GM23338 (cell line): ENCODE measurements at regions not wholly inside any gene's neighbourhood (a gene's known extent, or its start where the extent isn't known, plus 50 kb on each side); places are given as distances from the start of the nearest gene placed in this dataset.

ENCODE experiments used
- ATAC-seq: fragments of 200-7000 bp; cut with Tn5 transposase; 3 replicates; pipeline ENCODE4 v1.9.1; 2020
- DNase-seq: peaks from one replicate; pipeline ENCODE4 v3.0.0-alpha.2; 2015; ENCODE audit warnings: low spot score
- H2AFZ ChIP-seq: fragments of 200-600 bp; sonication (generic); 2 replicates; pipeline ENCODE4 v1.8.0; 2016; ENCODE audit warnings: antibody characterized with exemption, mild to moderate bottlenecking, moderate library complexity
- H3F3A ChIP-seq: fragments of 200-600 bp; sonication (generic); replicated peaks from 2 replicates; pipeline ENCODE4 v1.8.0; 2017; ENCODE audit warnings: antibody characterized with exemption, mixed run types, low read depth
- H3K27ac ChIP-seq: fragments of 200-600 bp; sonication (generic); 2 replicates; pipeline ENCODE4 v1.6.1; 2016; ENCODE audit warnings: low read depth
- H3K27me3 ChIP-seq: fragments of 200-600 bp; sonication (generic); 2 replicates; pipeline ENCODE4 v1.8.0; 2016; ENCODE audit warnings: mild to moderate bottlenecking, mixed run types, moderate library complexity; ENCODE audit not compliant: insufficient read depth
- H3K36me3 ChIP-seq: fragments of 200-600 bp; sonication (generic); 2 replicates; pipeline ENCODE4 v1.8.0; 2016; ENCODE audit warnings: mild to moderate bottlenecking; ENCODE audit not compliant: insufficient read depth
- H3K4me1 ChIP-seq: fragments of 200-600 bp; sonication (generic); 2 replicates; pipeline ENCODE4 v1.8.0; 2016; ENCODE audit warnings: mild to moderate bottlenecking, moderate library complexity; ENCODE audit not compliant: insufficient read depth
- H3K4me2 ChIP-seq: fragments of 200-600 bp; sonication (generic); 2 replicates; pipeline ENCODE4 v1.7.1; 2017; ENCODE audit warnings: mixed run types
- H3K4me3 ChIP-seq: fragments of 200-600 bp; sonication (generic); 2 replicates; pipeline ENCODE4 v1.6.1; 2016; ENCODE audit warnings: mixed run types
- H3K79me2 ChIP-seq: fragments of 200-600 bp; sonication (generic); replicated peaks from 2 replicates; pipeline ENCODE4 v1.8.0; 2017; ENCODE audit warnings: mild to moderate bottlenecking; ENCODE audit not compliant: insufficient read depth
- H3K9me2 ChIP-seq: fragments of 200-600 bp; sonication (generic); 2 replicates; pipeline ENCODE4 v1.8.0; 2017; ENCODE audit not compliant: insufficient read depth
- H4K20me1 ChIP-seq: fragments of 200-600 bp; sonication (generic); replicated peaks from 2 replicates; pipeline ENCODE4 v1.8.0; 2017; ENCODE audit warnings: mild to moderate bottlenecking; ENCODE audit not compliant: insufficient read depth
- H3K27ac Mint-ChIP-seq: 2 replicates; pipeline ENCODE4 v1.8.0; 2020; ENCODE audit warnings: inconsistent platforms, mild to moderate bottlenecking, moderate library complexity, mixed read lengths
- H3K27me3 Mint-ChIP-seq: 3 replicates; pipeline ENCODE4 v1.8.0; 2022; ENCODE audit warnings: low read depth, mild to moderate bottlenecking, moderate library complexity, mixed read lengths, inconsistent platforms; ENCODE audit not compliant: insufficient read depth, poor library complexity
- H3K36me3 Mint-ChIP-seq: 3 replicates; pipeline ENCODE4 v1.8.0; 2021; ENCODE audit warnings: low read depth, mild to moderate bottlenecking, inconsistent platforms, moderate library complexity, mixed read lengths
- H3K4me1 Mint-ChIP-seq: 3 replicates; pipeline ENCODE4 v1.8.0; 2020; ENCODE audit warnings: mild to moderate bottlenecking, inconsistent platforms, mixed read lengths
- H3K4me3 Mint-ChIP-seq: 3 replicates; pipeline ENCODE4 v1.8.0; 2021; ENCODE audit warnings: moderate library complexity, mild to moderate bottlenecking, inconsistent platforms, mixed read lengths
- H3K9me3 Mint-ChIP-seq: 3 replicates; pipeline ENCODE4 v1.8.0; 2020; ENCODE audit warnings: moderate library complexity, mild to moderate bottlenecking, inconsistent platforms, mixed read lengths
- STAT1 ChIP-seq: IDR thresholded peaks from one replicate; pipeline ENCODE4 v1.6.1; 2016; ENCODE audit warnings: antibody characterized with exemption; ENCODE audit not compliant: unreplicated experiment
- ZNF331 ChIP-seq: fragments of 250-450 bp; sonication (Bioruptor Pico); IDR thresholded peaks from 2 replicates; pipeline ENCODE4 v1.5.0; 2020; ENCODE audit warnings: low read depth, mild to moderate bottlenecking, moderate library complexity
- TF ChIP-seq, protein P1 (sequence below), 2 experiments: fragments of 200-600 bp in 1 of 2; sonication (generic) in 1 of 2; conservative IDR thresholded peaks; 2 replicates each; pipeline versions ENCODE4 v1.5.1 to v1.6.1; 2016 to 2017; ENCODE audit warnings: antibody characterized with exemption in 2 of 2, low read depth in 2 of 2, mild to moderate bottlenecking in 2 of 2, moderate library complexity in 1 of 2
- TF ChIP-seq, protein P2 (sequence below): IDR thresholded peaks from 2 replicates; pipeline ENCODE4 v1.6.1; 2016; ENCODE audit warnings: antibody characterized with exemption
- TF ChIP-seq, protein P3 (sequence below): IDR thresholded peaks from one replicate; pipeline ENCODE4 v1.6.1; 2018; ENCODE audit warnings: antibody characterized with exemption; ENCODE audit not compliant: unreplicated experiment

DNA sequence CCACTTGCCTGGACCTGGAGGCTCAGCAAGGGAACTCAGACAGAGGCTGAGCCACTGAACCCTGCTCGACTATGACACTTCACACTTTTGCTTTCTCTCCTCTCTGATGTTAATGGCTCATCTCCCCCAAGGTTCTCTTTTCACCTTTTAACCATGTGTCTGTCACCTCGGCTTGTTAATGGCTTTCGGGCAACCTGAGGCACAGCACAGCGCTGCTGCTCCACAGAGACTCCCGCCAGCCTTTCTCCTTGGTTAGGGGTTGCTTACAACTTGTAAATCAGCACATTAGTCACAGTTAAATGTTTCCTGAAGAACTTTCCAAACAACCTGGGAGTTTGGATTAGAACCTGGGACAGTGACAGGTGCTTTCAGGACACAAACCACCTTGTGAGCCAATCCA is 136.2 kb upstream of the TBX20 start (continued):
- TF ChIP-seq, protein P1, sequence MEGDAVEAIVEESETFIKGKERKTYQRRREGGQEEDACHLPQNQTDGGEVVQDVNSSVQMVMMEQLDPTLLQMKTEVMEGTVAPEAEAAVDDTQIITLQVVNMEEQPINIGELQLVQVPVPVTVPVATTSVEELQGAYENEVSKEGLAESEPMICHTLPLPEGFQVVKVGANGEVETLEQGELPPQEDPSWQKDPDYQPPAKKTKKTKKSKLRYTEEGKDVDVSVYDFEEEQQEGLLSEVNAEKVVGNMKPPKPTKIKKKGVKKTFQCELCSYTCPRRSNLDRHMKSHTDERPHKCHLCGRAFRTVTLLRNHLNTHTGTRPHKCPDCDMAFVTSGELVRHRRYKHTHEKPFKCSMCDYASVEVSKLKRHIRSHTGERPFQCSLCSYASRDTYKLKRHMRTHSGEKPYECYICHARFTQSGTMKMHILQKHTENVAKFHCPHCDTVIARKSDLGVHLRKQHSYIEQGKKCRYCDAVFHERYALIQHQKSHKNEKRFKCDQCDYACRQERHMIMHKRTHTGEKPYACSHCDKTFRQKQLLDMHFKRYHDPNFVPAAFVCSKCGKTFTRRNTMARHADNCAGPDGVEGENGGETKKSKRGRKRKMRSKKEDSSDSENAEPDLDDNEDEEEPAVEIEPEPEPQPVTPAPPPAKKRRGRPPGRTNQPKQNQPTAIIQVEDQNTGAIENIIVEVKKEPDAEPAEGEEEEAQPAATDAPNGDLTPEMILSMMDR (conservative IDR thresholded peaks at IDR 0.05; ENCODE audit: low read depth in 2 of 2), result no peak
- TF ChIP-seq, protein P2, sequence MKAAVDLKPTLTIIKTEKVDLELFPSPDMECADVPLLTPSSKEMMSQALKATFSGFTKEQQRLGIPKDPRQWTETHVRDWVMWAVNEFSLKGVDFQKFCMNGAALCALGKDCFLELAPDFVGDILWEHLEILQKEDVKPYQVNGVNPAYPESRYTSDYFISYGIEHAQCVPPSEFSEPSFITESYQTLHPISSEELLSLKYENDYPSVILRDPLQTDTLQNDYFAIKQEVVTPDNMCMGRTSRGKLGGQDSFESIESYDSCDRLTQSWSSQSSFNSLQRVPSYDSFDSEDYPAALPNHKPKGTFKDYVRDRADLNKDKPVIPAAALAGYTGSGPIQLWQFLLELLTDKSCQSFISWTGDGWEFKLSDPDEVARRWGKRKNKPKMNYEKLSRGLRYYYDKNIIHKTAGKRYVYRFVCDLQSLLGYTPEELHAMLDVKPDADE, result no peak
- no peak for TF ChIP-seq STAT1

DNA sequence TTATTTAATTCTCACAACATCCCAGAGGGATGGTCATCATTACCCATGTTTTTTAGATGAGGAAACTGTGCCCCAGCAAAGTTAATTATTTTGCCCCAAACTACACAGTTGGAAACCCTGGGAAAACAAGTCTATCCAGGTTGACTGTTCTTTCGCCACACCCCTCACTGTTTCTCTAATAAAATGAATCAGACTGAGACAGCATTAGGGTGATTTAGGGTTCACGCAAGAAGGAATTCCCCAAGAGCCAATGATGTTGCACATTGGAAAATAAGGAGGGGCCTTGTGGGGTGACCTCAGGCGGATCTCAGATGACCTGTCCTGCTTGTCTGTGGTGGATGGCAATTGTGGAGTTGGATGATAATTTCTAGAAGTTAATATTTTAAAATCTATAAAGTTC is 135.7 kb upstream of the TBX20 start:
- Histone ChIP-seq H3K79me2 (no peaks in the 10 kb centered on the region), H3K4me1 (no peaks in the 10 kb centered on the region), H2AFZ (no peak overlapping the region), H4K20me1 (no peaks in the 10 kb centered on the region), H3K27me3 (no peaks in the 10 kb centered on the region), H3K4me2 (no peak overlapping the region), H3K36me3 (no peaks in the 10 kb centered on the region), H3K4me3 (no peak overlapping the region), H3K27ac (no peak overlapping the region), H3F3A (no peaks in the 10 kb centered on the region), H3K9me2 (0 out of 2 replicates have a peak, but pooled peaks cover 5% of the 10 kb centered on the region)
- peaks cover 3% of the 10 kb centered on the region for H3K27me3 Mint-ChIP-seq
- DNase-seq, result no peak
- ATAC-seq, result no peak
- no peaks in the 10 kb centered on the region for H3K4me1 Mint-ChIP-seq
- TF ChIP-seq, protein P1 (conservative IDR thresholded peaks at IDR 0.05; ENCODE audit: low read depth in 2 of 2), result no peak
- TF ChIP-seq, protein P3, sequence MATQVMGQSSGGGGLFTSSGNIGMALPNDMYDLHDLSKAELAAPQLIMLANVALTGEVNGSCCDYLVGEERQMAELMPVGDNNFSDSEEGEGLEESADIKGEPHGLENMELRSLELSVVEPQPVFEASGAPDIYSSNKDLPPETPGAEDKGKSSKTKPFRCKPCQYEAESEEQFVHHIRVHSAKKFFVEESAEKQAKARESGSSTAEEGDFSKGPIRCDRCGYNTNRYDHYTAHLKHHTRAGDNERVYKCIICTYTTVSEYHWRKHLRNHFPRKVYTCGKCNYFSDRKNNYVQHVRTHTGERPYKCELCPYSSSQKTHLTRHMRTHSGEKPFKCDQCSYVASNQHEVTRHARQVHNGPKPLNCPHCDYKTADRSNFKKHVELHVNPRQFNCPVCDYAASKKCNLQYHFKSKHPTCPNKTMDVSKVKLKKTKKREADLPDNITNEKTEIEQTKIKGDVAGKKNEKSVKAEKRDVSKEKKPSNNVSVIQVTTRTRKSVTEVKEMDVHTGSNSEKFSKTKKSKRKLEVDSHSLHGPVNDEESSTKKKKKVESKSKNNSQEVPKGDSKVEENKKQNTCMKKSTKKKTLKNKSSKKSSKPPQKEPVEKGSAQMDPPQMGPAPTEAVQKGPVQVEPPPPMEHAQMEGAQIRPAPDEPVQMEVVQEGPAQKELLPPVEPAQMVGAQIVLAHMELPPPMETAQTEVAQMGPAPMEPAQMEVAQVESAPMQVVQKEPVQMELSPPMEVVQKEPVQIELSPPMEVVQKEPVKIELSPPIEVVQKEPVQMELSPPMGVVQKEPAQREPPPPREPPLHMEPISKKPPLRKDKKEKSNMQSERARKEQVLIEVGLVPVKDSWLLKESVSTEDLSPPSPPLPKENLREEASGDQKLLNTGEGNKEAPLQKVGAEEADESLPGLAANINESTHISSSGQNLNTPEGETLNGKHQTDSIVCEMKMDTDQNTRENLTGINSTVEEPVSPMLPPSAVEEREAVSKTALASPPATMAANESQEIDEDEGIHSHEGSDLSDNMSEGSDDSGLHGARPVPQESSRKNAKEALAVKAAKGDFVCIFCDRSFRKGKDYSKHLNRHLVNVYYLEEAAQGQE, result no peak
- TF ChIP-seq, protein P2, result no peak
- TF ChIP-seq ZNF331, result no peak
- H3K4me3 Mint-ChIP-seq, result no peak overlapping the region
- no peaks in the 10 kb centered on the region for H3K36me3 Mint-ChIP-seq
- H3K27ac Mint-ChIP-seq, result no peak overlapping the region
- H3K9me3 Mint-ChIP-seq, result no peaks in the 10 kb centered on the region; the same call in 2 of the 3 replicates
